Hematopoietic multipotent progenitor cell treated with erythropoietin and hydrocortisone succinate and interleukin-3 and kit ligand, for 4 days (in vitro differentiated cells): ENCODE measurements at regions not wholly inside any gene's neighbourhood (a gene's known extent, or its start where the extent isn't known, plus 50 kb on each side); places are given as distances from the start of the nearest gene placed in this dataset.

ENCODE experiments used
- DNase-seq: peaks from one replicate; pipeline ENCODE4 v3.0.0-alpha.2; 2015

DNA sequence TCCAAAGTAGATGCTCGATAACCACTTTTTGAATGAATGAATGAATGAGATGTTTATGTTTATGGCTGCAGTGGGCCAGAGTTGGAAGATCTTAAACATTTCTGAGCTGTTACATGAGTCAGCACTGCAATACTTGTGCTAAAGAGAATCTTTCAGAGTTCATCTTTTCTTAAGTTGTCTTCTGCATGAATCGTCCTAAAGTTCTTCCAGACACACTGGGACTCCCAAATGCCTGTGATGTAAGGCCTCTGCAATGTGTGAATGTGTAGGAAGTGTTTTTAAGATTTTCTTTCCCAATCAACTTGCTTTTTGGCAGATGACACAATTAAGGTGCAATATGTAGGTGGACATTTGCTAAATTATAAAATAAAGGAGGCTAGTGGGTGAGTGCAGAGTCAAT lies 50.3 kb upstream of the TRIM9 start:
- no peak for DNase-seq

DNA sequence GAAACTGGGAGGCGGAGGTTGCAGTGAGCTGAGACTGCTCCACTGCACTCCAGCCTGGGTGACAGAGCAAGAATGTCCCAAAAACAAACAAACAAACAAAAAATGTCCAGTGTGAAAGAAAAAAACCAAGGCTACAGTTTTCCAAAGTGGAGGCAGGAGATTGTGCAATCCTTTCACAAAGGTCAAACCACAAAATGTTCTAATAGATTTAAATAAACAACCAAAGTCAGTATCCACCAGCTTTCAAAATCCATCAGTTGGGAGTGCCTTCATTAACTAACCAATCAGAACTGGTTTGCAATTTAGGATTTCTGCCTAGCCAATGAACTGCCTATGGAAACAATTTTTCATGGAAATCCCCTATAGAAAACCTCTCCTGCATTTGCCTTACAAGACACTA lies 52.3 kb upstream of the TRIM9 start:
- no peak for DNase-seq

DNA sequence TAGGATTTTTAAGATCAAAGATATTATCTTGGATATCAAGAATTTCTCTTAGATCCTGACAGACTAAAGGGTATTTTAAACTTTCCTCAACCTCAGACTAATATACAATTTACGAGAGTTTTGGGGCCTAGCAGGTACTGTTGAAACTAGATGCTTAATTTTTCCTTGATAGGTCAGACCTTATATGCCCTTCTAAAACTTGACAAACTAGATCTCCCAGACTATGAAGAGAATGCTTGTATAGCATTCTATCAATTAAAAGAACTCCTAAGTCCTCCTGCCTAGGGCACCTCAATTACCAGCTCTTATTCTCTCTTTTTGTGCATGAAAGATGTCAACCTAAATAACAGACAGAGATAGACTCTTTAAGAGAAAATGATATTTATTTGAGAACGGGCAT lies 60.4 kb upstream of the TRIM9 start:
- DNase-seq: no peak

DNA sequence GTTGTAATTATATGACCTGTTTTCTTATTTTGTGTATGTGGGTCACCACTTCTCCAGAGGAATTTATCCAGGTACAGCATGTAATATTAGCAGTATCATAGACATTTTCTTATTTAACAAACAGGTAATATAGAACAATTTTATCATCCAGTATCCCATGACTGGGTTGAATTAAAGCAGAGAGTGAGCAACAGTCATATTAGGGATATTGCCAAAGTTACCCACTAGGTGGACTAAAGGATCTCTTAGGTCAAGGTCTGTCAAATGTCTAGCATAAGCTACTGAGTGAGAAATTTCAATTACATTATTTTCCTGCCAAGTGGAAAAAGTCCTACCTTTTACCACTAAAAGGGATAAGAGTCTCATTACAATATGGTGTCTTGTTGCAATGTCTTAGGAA lies 62.1 kb upstream of the TRIM9 start:
- peak; percentile 62 for DNase-seq

DNA sequence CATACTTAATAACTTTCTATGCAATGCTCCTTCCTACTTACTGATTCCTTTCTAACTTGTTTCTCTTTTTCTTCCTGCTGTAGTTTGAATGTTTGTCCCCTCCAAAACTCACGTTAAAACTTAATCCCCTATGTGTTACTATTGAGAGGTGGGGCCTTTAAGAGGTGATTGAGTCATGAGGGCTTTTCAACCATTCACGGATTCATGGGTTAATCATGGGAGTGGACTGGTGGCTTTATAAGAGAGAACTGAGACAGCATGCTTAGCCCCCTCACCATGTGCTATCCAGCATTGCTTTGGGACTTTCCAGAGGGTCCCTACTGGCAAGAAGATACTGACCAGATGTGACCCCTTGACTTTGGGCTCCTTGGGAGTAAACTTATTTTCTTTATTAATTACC lies 66.0 kb upstream of the TRIM9 start:
- DNase-seq: no peak

DNA sequence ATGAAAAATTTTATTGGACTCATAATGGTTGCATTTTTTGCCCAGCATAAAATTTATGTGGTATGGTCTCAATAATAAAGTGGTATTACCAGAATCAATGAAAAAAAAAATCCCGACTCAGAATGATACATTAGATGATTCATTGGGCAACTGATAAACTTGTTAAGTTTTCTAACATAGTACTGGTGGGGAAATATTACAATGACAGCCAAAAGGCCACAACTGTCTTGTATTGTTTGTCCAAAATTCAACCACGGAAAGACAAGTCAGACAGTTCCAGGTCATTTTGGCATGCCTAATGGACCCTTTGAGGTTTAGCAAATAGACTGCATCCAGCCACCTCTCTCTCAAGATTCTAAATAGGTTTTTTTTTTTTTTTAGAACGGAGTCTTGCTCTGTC lies 70.5 kb upstream of the TRIM9 start:
- no peak for DNase-seq

DNA sequence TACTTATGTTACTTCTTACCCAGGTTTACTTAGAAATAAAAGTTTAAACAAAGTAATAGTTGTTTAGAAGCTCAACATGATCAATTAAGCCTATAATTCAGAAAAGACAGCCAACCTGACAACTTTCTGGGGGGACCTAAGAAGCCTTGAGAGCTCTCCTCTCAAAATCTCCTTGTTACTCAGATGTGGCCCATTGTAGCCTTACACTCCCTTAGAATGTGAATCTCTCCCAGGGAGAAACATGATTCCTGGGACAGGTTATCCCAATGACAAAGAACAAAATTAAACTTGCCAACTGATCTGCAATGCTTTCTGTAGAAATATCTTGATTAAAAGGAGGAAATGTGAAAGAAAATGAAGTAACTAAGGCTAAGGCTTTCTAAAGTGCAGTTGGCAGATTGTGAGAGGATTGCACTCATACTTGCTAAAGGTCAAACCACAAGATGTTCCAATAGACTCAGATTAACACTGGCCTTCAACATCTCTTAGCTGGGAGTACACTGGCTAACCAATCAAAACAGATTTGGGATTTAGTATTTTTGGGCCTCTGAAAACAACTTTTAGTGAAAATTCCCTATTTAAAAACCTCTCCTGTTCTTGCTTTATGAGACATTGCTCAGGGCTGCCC lies 72.3 kb upstream of the TMX1 start:
- peak; percentile 42 for DNase-seq

DNA sequence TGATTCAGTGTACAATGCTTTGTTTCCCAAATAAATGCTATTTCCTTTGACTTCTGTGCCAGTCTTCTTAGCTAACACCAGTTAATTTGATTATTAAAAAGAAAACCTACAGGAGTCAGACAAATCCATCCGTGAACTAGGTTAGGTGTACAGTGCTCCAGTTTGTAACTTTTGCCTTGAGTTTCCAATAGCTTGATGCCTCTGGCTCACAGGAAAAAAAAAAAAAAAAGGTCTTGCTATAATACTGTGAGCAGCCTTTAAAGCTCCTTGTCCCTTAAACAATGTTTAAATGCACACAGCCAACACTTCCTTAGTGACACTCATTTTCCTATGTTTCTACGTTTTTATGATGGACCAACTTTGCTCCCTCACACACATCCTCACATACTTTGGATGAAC lies 71.8 kb upstream of the TMX1 start:
- DNase-seq: no peak

DNA sequence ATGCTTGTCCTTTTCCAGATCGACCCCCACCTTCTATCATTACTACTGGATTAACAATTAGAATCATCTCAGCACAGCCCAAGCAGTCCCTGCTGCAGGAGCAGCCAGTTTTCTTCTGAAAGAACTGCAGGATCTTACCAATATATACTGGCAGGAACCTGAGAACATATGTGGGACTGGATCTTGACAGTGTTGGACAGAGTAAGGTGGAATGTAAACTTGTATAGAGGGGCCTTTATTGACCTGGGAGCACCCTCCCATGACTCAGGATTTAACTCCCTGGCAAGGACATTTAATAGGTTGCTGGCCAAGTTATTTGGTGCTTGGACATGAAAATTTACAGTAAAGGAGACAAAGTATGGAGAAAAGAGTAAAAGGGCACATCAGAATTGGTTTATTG lies 66.2 kb upstream of the TMX1 start:
- DNase-seq: no peak

DNA sequence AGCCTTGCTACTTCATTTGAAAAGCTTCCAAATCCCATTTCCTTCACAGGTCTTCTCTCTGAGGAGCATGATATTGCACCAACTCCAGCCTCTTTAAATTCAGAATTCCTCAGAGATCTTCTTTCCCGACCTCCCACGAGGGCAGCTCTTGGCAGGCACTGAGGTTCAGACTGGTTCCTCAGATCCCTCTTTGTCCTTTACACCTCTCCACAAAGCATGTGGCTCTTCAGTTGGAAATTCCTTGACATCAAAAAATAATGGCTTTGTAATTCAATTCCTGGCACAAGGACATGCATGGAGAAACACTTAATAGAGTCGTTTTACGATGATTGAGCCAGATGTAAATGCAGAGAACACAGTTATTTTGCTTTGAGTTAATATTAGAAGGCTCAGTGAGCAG lies 63.2 kb upstream of the TMX1 start:
- DNase-seq: no peak

DNA sequence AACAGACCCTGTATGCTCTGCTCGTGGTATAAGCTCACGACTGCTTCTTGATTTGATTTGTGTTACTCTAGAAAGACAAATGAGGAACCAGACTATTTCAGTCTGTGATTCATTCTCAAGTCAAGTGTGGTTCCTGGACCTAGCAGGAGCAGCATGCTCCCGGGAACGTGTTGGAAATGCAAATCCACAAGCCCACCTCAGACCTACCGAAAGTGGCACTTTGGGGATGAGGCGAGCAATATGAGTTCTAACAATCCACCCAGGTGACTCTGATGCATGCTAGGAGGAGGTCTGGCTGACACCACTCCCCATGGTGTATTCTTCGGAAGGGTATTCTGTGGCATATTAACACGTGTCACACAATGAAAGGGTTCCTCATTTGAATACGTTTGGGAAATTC lies 59.5 kb upstream of the TMX1 start:
- no peak for DNase-seq

DNA sequence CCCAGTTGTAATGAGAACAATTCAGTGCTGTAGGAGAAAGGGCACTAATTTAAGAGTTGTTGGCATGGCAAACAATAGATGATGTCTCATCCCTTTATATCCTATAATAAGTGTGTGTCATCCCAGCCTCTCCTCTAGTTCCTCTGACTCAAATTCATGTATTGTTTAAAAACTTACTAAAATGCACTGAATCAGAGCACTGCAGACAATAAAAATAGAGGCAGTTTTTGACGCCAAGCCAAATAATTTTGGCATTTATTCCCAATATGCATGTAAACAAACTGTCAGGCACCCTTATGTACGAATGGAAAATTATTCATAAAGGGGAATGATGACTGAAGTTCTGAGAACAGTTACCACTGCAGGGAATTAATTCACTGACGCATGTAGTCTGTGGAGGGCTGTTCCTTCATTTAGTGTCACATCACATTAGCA lies 57.9 kb upstream of the TMX1 start:
- no peak for DNase-seq

DNA sequence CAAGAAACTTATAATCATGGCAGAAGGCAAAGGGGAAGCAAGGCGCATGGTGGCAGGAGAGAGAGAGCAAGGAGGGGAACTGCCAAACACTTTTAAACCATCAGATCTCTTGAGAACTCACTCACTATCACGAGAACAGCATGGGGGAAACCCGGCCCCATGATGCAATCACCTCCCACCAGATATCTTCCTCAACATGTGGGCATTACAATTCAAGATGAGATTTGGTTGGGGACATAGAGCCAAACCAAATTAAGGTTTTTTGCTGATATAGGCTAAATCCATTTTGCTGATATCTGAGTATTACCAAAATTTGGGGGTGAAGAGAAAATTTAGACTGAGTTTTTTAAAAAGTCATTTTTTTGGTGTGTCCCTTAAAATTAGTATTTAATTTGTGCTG lies 54.9 kb upstream of the TMX1 start:
- no peak for DNase-seq

DNA sequence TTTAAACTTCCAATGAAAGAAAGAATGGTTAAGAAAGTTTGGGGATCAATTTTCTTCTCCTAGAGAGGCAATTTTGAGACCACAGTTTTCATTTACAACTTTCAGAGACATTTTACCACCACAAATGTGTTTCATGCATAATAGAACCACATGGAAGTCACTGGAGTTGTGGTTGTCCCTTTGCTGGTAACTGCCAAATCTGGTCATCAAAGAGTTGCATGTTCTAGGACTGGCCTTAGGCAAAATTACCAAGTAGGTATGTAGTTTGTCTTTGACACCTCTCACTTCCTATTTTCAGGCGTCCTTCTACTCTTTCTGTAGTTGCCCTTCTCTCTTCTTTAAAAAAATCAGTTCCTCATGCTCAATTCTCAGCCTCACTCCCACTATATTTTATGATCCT lies 54.3 kb upstream of the TMX1 start:
- no peak for DNase-seq

DNA sequence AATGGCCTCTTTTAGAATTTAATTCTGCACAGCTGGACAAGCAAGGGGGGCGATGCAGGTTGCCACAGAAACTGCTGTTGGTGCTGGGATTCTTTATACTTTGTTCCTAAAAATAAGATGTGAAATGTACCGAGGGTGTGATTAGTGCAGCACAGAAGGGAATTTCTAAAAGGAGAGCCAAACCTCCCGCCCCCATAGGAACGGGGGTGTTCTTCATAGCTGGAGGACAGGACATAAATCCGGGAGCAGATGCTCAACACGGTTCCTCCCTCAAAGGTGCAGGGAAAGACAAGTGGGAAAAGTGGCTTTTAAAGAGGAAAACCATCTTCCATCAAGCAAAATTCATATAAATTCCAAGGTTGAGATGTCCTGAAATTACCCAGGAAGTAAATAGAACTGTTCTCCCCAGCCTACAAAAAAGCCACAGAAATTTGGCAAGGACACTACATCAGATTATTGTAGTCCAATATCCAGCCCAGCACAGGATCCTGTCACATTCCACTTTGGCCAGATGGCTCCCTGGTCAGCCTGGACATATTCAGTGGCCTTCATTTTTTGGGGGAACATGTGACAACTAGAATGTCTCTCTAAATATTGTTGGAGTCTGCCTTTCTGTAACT lies 51.4 kb upstream of the TMX1 start:
- no peak for DNase-seq

DNA sequence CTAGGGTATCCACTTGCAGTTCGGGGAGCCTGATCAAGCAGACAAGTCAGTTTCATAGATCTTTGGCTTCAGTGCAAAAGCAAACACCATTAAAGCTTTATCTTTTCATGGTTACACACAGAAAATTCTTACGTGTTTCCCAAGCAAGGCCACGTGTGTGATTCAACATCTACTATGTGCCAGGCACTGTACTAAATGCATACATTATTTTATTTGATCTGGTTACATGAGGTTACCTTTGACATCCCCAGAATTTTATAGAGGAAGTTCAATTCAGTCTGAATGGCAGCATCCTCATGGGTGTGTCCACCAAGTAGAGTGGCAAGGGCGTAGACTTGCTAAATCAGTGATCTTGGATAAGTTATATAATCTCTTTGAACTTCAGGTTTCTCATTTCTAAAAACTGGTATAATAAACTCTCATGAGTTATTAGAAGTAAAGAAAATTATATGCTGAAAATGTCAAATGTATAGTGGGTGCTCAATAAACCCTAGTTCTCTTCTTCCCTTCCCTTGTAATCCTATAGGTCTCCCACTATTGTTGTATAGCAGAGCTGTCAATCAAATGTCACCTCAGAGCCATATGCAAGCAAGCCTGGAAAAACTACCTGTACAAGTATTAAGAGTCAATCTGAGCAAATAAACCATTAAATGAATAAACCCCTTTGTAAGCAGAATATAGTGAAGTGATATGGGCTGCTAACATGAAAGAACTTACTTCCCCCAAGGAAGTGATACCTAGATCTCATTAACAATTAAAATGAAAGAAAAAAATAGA lies 50.3 kb upstream of the TMX1 start:
- no peak for DNase-seq
